Fibroblast of skin of left biceps (primary cell): ENCODE measurements at regions not wholly inside any gene's neighbourhood (a gene's known extent, or its start where the extent isn't known, plus 50 kb on each side); places are given as distances from the start of the nearest gene placed in this dataset.
"Not testable (repeated sequence)": the region's sequence is repeated elsewhere in the genome, so short reads cannot be mapped to it uniquely, and the experiment has no call there.

ENCODE experiments used
- DNase-seq, 2 experiments: peaks; one replicate each; pipeline ENCODE4 v3.0.0-alpha.2; 2013; ENCODE audit warnings: low read depth in 2 of 2

DNA sequence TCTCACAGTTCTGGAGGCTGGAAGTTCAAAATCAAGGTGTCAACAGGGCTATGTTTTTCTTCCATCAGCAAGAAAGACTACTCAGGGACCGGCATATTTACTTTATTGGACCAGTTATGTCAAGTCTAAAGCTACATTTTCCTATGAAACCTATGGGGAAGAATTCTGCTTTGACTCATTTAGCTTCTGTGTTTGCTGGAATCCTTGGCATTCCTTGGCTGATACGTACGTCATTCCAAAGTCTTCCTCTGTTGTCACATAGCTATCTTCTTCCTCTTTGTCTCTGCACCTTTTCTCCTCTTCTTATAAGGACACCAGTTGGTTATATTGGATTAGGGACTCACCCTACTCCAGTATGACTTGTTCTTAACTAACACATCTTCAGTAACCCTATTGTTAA is 137.4 kb upstream of the FBXO11 start:
- DNase-seq: no peak

GRCh38 chr2:48045613-48046012 is 139.3 kb upstream of the FBXO11 start:
- DNase-seq: no peak

GRCh38 chr2:48048476-48049171 is 142.3 kb upstream of the FBXO11 start:
- no peak for DNase-seq

DNA sequence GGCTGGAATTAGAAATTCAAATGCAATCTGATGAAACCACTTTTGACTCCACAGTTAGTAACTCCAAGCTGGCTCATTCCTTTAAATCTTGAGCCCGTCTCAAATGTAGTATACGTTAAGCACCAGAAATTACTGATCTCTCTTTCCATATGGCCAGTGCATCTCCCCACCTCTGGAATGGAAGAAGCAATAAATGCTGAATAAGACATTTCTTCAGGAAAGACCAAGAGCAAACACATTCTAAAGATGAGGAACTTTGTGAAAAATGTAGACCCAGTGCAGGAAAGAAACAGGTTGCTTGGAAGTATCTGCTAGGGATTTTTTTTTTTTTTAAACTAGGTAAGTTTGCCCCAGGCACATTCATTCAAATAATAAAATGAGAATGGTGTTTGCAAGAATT is 143.1 kb upstream of the FBXO11 start:
- no peak for DNase-seq

- DNase-seq: no peak
Observed at GRCh38 chr2:48050711-48051110, 144.4 kb upstream of the FBXO11 start.

- DNase-seq: no peak
Observed at GRCh38 chr2:48059975-48060374, 153.7 kb upstream of the FBXO11 start.

DNA sequence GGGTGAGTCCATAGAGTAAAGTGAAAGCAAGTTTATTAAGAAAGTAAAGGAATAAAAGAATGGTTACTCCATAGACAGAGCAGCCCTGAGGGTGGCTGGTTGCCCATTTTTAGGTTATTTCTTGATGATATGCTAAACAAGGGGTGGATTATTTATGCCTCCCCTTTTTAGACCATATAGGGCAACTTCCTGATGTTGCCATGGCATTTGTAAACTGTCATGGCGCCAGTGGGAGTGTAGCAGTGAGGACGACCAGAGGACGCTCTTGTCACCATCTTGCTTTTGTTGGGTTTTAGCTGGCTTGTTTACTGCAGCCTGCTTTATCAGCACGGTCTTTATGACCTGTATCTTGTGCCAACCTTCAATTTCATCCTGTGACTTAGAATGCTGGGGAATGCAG is 155.4 kb upstream of the FBXO11 start:
- DNase-seq: not testable (repeated sequence)

DNA sequence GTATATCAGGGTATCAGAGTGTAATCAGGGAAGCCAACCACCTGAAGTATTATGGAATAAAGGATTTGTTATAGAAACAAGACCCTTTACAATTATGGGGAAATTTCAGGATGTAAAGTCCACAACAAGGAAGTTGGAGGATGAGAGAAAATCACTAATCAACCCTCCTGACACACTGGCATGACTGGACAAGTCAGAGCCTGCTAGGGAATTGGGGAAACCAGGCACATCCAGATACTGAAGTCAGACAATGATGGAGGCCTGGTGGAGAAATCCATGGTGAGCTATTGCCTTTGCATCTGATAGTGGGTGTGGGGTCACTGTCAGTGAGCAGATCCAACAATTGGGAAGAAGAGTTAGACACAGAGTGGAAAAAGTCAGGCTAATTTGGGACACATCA is 158.8 kb upstream of the FBXO11 start:
- no peak for DNase-seq

- DNase-seq: no peak
Observed at GRCh38 chr2:48066000-48066399, 159.7 kb upstream of the FBXO11 start.

DNA sequence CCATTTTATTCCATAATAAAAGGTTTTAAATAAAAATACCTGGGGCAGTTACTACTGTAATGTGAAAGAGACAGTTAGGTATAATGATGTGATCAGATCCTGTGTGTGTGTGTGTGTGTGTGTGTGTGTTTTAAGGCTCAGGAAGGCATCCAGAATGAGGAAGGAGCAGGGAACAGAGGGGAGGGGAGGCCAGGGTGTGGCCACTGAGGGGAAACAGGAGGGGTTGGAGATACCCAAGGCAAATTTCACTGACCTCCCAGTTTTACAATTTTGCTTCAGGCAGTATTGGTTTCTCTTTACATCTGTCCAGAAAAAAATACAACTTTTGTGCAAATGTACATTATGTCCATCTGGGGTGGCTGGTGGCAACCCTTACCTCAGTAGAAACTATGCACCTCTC is 163.5 kb upstream of the FBXO11 start:
- DNase-seq: no peak

- no peak for DNase-seq
Observed at GRCh38 chr2:48070415-48070814, 164.1 kb upstream of the FBXO11 start.

GRCh38 chr2:48072583-48072982 is 166.3 kb upstream of the FBXO11 start:
- DNase-seq: no peak

DNA sequence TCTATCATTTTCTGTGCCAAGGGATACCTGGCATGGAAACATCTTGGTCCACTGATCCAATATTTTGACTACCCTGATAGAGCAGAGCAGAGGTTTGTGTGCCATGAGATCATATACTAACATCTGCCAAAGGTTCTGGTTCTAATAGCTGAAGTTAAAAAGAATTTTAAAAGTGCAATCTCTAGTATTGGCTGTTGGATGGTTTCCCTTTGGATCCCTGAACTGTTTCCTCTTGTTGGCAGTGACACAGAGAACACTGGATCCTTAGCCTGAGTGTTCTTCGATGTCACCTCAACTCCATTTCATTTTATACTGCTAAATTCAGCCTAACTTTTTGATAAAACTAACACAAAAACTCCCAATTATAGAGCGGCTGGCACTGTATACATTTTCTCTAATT is 169.3 kb upstream of the FBXO11 start:
- no peak for DNase-seq

- DNase-seq: no peak
Observed at GRCh38 chr2:48080534-48081316, 174.4 kb upstream of the FBXO11 start.

DNA sequence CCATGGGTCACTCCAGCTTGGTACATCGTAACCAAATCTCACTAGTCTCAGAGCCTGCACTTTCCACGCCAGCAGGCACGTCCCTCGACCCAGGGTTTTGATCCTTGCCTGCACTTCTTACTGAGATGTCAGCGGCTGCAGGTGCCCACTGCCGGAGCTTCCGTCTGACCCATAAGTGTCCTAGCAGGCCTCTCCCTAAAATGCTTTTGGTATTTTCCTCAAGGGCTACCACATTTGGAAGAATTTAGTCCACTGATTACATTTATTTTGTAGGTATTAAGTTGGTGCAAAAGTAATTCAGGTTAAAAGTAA is 175.0 kb upstream of the FBXO11 start:
- no peak for DNase-seq

GRCh38 chr2:48085888-48086287 is 179.6 kb upstream of the FBXO11 start:
- DNase-seq: no peak

GRCh38 chr2:48088994-48089393 is 182.7 kb upstream of the FBXO11 start:
- no peak for DNase-seq

GRCh38 chr2:48089644-48090043 is 183.3 kb upstream of the FBXO11 start:
- DNase-seq: no peak

GRCh38 chr2:48092846-48093803 is 186.8 kb upstream of the FBXO11 start:
- DNase-seq: no peak

GRCh38 chr2:48096765-48097164 is 190.5 kb upstream of the FBXO11 start:
- DNase-seq: not testable (repeated sequence)

DNA sequence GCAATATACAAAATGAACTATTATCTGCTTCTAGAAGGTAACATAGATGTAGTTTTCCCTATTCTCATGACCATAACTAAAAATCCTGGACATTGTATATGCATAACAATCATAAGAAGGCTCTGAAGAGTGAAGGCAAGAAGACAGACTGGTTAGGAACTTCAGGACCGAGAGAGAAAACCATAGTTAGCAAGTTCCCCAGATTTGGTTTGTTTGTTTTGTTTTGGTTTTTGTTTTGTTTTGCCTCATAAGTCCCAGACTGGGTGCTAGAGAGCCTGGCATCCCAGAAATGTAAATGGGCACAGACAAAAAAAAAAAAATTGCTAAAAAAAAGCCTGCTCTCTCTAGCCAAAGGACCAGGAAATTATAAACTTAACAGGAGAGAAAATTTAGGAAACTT is 192.2 kb upstream of the FBXO11 start:
- DNase-seq: no peak

DNA sequence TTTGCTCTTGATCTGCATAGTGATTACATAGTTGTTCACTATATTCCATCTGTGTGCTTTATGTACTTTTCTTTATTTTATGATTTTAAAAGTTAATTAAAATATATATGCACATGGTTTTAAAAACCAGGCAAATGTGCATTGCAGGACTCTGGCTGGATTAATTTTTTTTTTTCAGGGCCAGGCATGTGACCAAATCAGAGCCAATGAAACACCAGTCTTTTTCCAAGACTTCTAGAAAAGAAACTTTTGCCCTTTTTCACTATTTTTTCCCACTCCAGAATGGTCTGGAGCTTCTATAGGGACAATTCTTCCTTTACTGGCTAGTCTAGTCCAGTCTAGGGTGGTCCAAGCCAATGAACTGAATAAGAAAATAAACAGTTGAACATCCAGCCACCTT is 198.1 kb upstream of the FBXO11 start:
- DNase-seq: no peak

DNA sequence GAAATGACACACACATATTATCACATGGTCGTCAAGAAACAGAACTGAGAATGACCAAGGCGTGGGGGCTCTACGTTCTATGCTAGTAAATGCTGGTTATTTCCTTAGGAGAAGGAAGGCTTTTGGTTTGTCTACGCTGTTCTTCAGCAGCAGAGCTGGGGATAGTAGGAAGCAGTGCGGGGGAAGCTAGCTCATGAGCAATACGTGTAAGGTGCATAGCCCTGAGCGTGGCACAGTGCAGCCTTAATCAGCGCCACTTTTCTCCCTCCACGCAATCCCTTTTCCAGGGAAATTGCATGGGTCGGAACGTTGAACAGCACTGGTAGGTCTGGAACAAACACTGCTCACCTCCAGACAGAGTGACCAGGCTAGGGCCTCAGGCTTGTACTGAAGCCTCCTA is 199.6 kb upstream of the FBXO11 start:
- DNase-seq: no peak
